T-helper 17 cell (primary cell): ENCODE measurements at regions not wholly inside any gene's neighbourhood (a gene's known extent, or its start where the extent isn't known, plus 50 kb on each side); places are given as distances from the start of the nearest gene placed in this dataset.

Source experiments
- ATAC-seq: fragments of 150-1000 bp; cut with Tn5 transposase; 2 replicates; pipeline ENCODE4 v1.10.0; 2021; ENCODE audit warnings: mild to moderate bottlenecking, moderate library complexity
- DNase-seq, 3 donors: peaks; one replicate each; pipeline versions ENCODE4 v3.0.0 to v3.0.0-alpha.2; 2020 to 2021
- H3K9me3 ChIP-seq: one replicate; pipeline ENCODE4 v1.7.0; 2013; ENCODE audit warnings: low read length, mild to moderate bottlenecking; ENCODE audit not compliant: control insufficient read depth, poor library complexity, severe bottlenecking
- H3K27ac Mint-ChIP-seq: one replicate; pipeline ENCODE4 v1.8.0; 2022; ENCODE audit warnings: mild to moderate bottlenecking, moderate library complexity, mixed read lengths
- H3K27me3 Mint-ChIP-seq: one replicate; pipeline ENCODE4 v1.8.0; 2022; ENCODE audit warnings: mixed read lengths
- H3K36me3 Mint-ChIP-seq: one replicate; pipeline ENCODE4 v1.8.0; 2022; ENCODE audit warnings: low read depth, mixed read lengths
- H3K4me1 Mint-ChIP-seq: one replicate; pipeline ENCODE4 v1.8.0; 2022; ENCODE audit warnings: mild to moderate bottlenecking, mixed read lengths
- H3K4me3 Mint-ChIP-seq: one replicate; pipeline ENCODE4 v1.8.0; 2022; ENCODE audit warnings: mild to moderate bottlenecking, moderate library complexity, mixed read lengths

- no peak overlapping the region for H3K27ac Mint-ChIP-seq
Measured at GRCh38 chr11:45431046-45432018, 145.2 kb upstream of the SYT13 start.

GRCh38 chr11:45430361-45430760 lies 144.2 kb upstream of the SYT13 start:
- no peaks in the 10 kb centered on the region for H3K9me3 ChIP-seq
- no peak for ATAC-seq
- no peaks in the 10 kb centered on the region for H3K36me3 Mint-ChIP-seq
- no peak overlapping the region for H3K4me3 Mint-ChIP-seq
- H3K4me1 Mint-ChIP-seq: no peaks in the 10 kb centered on the region
- H3K27ac Mint-ChIP-seq: no peak overlapping the region
- no peak for DNase-seq
- peaks cover 80% of the 10 kb centered on the region for H3K27me3 Mint-ChIP-seq

More at GRCh38 chr11:45431046-45432018, 145.2 kb upstream of the SYT13 start:
- H3K4me3 Mint-ChIP-seq: no peak overlapping the region
- peaks cover 72% of the 10 kb centered on the region for H3K27me3 Mint-ChIP-seq
- no peaks in the 10 kb centered on the region for H3K36me3 Mint-ChIP-seq
- ATAC-seq (no peak), DNase-seq (no peak)
- no peaks in the 10 kb centered on the region for H3K4me1 Mint-ChIP-seq
- H3K9me3 ChIP-seq: no peaks in the 10 kb centered on the region

GRCh38 chr11:45429719-45430118 lies 143.6 kb upstream of the SYT13 start:
- no peak for ATAC-seq
- Mint-ChIP-seq H3K4me3 (no peak overlapping the region), H3K4me1 (no peaks in the 10 kb centered on the region), H3K27me3 (peaks cover 80% of the 10 kb centered on the region), H3K27ac (no peak overlapping the region), H3K36me3 (no peaks in the 10 kb centered on the region)
- DNase-seq: no peak
- no peaks in the 10 kb centered on the region for H3K9me3 ChIP-seq

- Mint-ChIP-seq H3K27me3 (peaks cover 80% of the 10 kb centered on the region), H3K27ac (no peak overlapping the region), H3K36me3 (no peaks in the 10 kb centered on the region), H3K4me3 (no peak overlapping the region), H3K4me1 (no peaks in the 10 kb centered on the region)
- H3K9me3 ChIP-seq: no peaks in the 10 kb centered on the region
- DNase-seq (no peak), ATAC-seq (no peak)
Measured at GRCh38 chr11:45428541-45429230, 142.5 kb upstream of the SYT13 start.

GRCh38 chr11:45428116-45428515 lies 142.0 kb upstream of the SYT13 start:
- no peak overlapping the region for H3K27ac Mint-ChIP-seq
- DNase-seq: no peak
- no peaks in the 10 kb centered on the region for H3K9me3 ChIP-seq
- no peaks in the 10 kb centered on the region for H3K36me3 Mint-ChIP-seq
- H3K27me3 Mint-ChIP-seq: peaks cover 75% of the 10 kb centered on the region
- no peak for ATAC-seq
- no peak overlapping the region for H3K4me3 Mint-ChIP-seq
- no peaks in the 10 kb centered on the region for H3K4me1 Mint-ChIP-seq

GRCh38 chr11:45424411-45425180 lies 138.5 kb upstream of the SYT13 start:
- no peaks in the 10 kb centered on the region for H3K4me1 Mint-ChIP-seq
- H3K36me3 Mint-ChIP-seq: no peaks in the 10 kb centered on the region
- no peak for ATAC-seq
- no peak overlapping the region for H3K27ac Mint-ChIP-seq
- H3K27me3 Mint-ChIP-seq: peaks cover 53% of the 10 kb centered on the region
- no peaks in the 10 kb centered on the region for H3K9me3 ChIP-seq
- DNase-seq: no peak
- no peak overlapping the region for H3K4me3 Mint-ChIP-seq

GRCh38 chr11:45423475-45424120 lies 137.5 kb upstream of the SYT13 start:
- Mint-ChIP-seq H3K36me3 (no peaks in the 10 kb centered on the region), H3K4me3 (no peak overlapping the region)
- no peak for DNase-seq

GRCh38 chr11:45423036-45423435 lies 136.9 kb upstream of the SYT13 start:
- Mint-ChIP-seq H3K27ac (no peak overlapping the region), H3K27me3 (peaks cover 42% of the 10 kb centered on the region), H3K36me3 (no peaks in the 10 kb centered on the region), H3K4me1 (no peaks in the 10 kb centered on the region), H3K4me3 (no peak overlapping the region)
- no peak for ATAC-seq
- H3K9me3 ChIP-seq: no peaks in the 10 kb centered on the region
- no peak for DNase-seq

More at GRCh38 chr11:45423475-45424120, 137.5 kb upstream of the SYT13 start:
- no peak overlapping the region for H3K27ac Mint-ChIP-seq
- peaks cover 44% of the 10 kb centered on the region for H3K27me3 Mint-ChIP-seq
- H3K4me1 Mint-ChIP-seq: no peaks in the 10 kb centered on the region
- H3K9me3 ChIP-seq: no peaks in the 10 kb centered on the region
- no peak for ATAC-seq

GRCh38 chr11:45414088-45414487 lies 127.9 kb upstream of the SYT13 start:
- ATAC-seq (no peak), DNase-seq (no peak)
- H3K4me1 Mint-ChIP-seq: peaks cover 2% of the 10 kb centered on the region
- no peaks in the 10 kb centered on the region for H3K36me3 Mint-ChIP-seq
- no peak overlapping the region for H3K4me3 Mint-ChIP-seq
- H3K9me3 ChIP-seq: no peaks in the 10 kb centered on the region
- H3K27me3 Mint-ChIP-seq: peaks cover 36% of the 10 kb centered on the region
- H3K27ac Mint-ChIP-seq: no peak overlapping the region

- Mint-ChIP-seq H3K4me3 (no peak overlapping the region), H3K4me1 (peaks cover 2% of the 10 kb centered on the region), H3K27ac (no peak overlapping the region), H3K27me3 (peaks cover 38% of the 10 kb centered on the region), H3K36me3 (no peaks in the 10 kb centered on the region)
- no peaks in the 10 kb centered on the region for H3K9me3 ChIP-seq
- ATAC-seq (no peak), DNase-seq (no peak)
Measured at GRCh38 chr11:45413156-45413858, 127.2 kb upstream of the SYT13 start.

GRCh38 chr11:45412521-45412920 lies 126.4 kb upstream of the SYT13 start:
- peaks cover 45% of the 10 kb centered on the region for H3K27me3 Mint-ChIP-seq
- no peak overlapping the region for H3K4me3 Mint-ChIP-seq
- H3K4me1 Mint-ChIP-seq: peaks cover 2% of the 10 kb centered on the region
- no peak for DNase-seq
- H3K27ac Mint-ChIP-seq: no peak overlapping the region
- H3K9me3 ChIP-seq: no peaks in the 10 kb centered on the region
- H3K36me3 Mint-ChIP-seq: no peaks in the 10 kb centered on the region
- ATAC-seq: no peak

- H3K4me1 Mint-ChIP-seq: peaks cover 2% of the 10 kb centered on the region
- ATAC-seq (no peak), DNase-seq (no peak)
- no peaks in the 10 kb centered on the region for H3K9me3 ChIP-seq
- peaks cover 49% of the 10 kb centered on the region for H3K27me3 Mint-ChIP-seq
- no peak overlapping the region for H3K27ac Mint-ChIP-seq
- no peaks in the 10 kb centered on the region for H3K36me3 Mint-ChIP-seq
- no peak overlapping the region for H3K4me3 Mint-ChIP-seq
Measured at GRCh38 chr11:45412051-45412471, 125.9 kb upstream of the SYT13 start.
